B cell (primary cell): ENCODE measurements at regions not wholly inside any gene's neighbourhood (a gene's known extent, or its start where the extent isn't known, plus 50 kb on each side); places are given as distances from the start of the nearest gene placed in this dataset.

ENCODE experiments used
- ATAC-seq: fragments of 200-7000 bp; cut with Tn5 transposase; one replicate; pipeline ENCODE4 v1.10.0; 2021; ENCODE audit warnings: low read depth, mild to moderate bottlenecking, moderate number of reproducible peaks, moderate library complexity
- CTCF ChIA-PET: fragments of 350-600 bp; sonication (Branson Sonifier 250); formaldehyde crosslinking; loops from one replicate; lab custom pipeline; 2021; ENCODE audit warnings: antibody characterized with exemption, inconsistent platforms; lab: Charles Lee
- POLR2A ChIA-PET: fragments of 350-600 bp; sonication (Branson Sonifier 250); formaldehyde crosslinking; loops from one replicate; lab custom pipeline; 2021; ENCODE audit warnings: antibody characterized with exemption; lab: Charles Lee
- DNase-seq: peaks from one replicate; pipeline ENCODE4 v3.0.0; 2013
- H2AFZ ChIP-seq: 2 replicates; pipeline ENCODE4 v1.6.1; 2012; ENCODE audit warnings: mild to moderate bottlenecking, low read depth, low read length; ENCODE audit not compliant: insufficient read depth, poor library complexity, severe bottlenecking
- H3K27ac ChIP-seq, 2 donors: 1 replicate in 1 of 2; 2 replicates in 1 of 2; pipeline ENCODE4 v1.5.1; 2012 to 2013; ENCODE audit warnings: low read length in 2 of 2, mild to moderate bottlenecking in 2 of 2, moderate library complexity in 1 of 2
- H3K27me3 ChIP-seq, 4 experiments: fragments of 200-600 bp in 1 of 4; sonication (generic) in 1 of 4; replicated peaks in 1 of 4; 1 replicate in 2 of 4; 2 replicates in 2 of 4; pipeline versions ENCODE4 v1.6.1 to v1.7.0; 2013 to 2016; ENCODE audit warnings: low read length in 3 of 4, mild to moderate bottlenecking in 2 of 4, mixed read lengths in 1 of 4, moderate library complexity in 1 of 4; ENCODE audit not compliant: insufficient read depth in 4 of 4, control insufficient read depth in 3 of 4; ENCODE audit errors: control extremely low read depth in 1 of 4
- H3K36me3 ChIP-seq, 2 experiments: replicated peaks in 1 of 2; 1 replicate in 1 of 2; 2 replicates in 1 of 2; pipeline versions ENCODE4 v1.6.1 to v1.7.1; 2013; ENCODE audit warnings: low read length in 1 of 2; ENCODE audit not compliant: insufficient read depth in 2 of 2, control insufficient read depth in 1 of 2; ENCODE audit errors: control extremely low read depth in 1 of 2, extremely low read depth in 1 of 2
- H3K4me1 ChIP-seq, 2 donors: fragments of 200-600 bp in 1 of 2; sonication (generic) in 1 of 2; 1 replicate in 1 of 2; 2 replicates in 1 of 2; pipeline versions ENCODE4 v1.5.1 to v1.6.1; 2013 to 2017; ENCODE audit warnings: low read length in 2 of 2; ENCODE audit not compliant: control insufficient read depth in 2 of 2, insufficient read depth in 2 of 2
- H3K4me2 ChIP-seq: replicated peaks from 2 replicates; pipeline ENCODE3; 2012; ENCODE audit warnings: mild to moderate bottlenecking, low read depth, low read length; ENCODE audit not compliant: poor library complexity, severe bottlenecking
- H3K4me3 ChIP-seq, 5 experiments: fragments of 200-600 bp in 1 of 5; sonication (generic) in 1 of 5; 1 replicate in 3 of 5; 2 replicates in 2 of 5; pipeline versions ENCODE4 v1.5.1 to v1.7.0; 2011 to 2016; ENCODE audit warnings: low read length in 4 of 5, mild to moderate bottlenecking in 4 of 5, low read depth in 2 of 5, control low read depth in 1 of 5, moderate library complexity in 1 of 5; ENCODE audit not compliant: insufficient read depth in 1 of 5; ENCODE audit errors: control extremely low read depth in 1 of 5, extremely low read depth in 1 of 5
- H3K79me2 ChIP-seq: fragments of 200-600 bp; sonication (generic); one replicate; pipeline ENCODE4 v1.6.0; 2016; ENCODE audit warnings: low read length; ENCODE audit not compliant: control insufficient read depth, insufficient read depth
- H3K9ac ChIP-seq: fragments of 200-600 bp; sonication (generic); 2 replicates; pipeline ENCODE4 v1.6.1; 2017; ENCODE audit warnings: mild to moderate bottlenecking, low read length, moderate library complexity
- H3K9me3 ChIP-seq, 3 donors: one replicate each; pipeline versions ENCODE4 v1.6.1 to v1.7.1; 2013; ENCODE audit warnings: low read length in 2 of 3; ENCODE audit not compliant: control insufficient read depth in 2 of 3, insufficient read depth in 1 of 3; ENCODE audit errors: control extremely low read depth in 1 of 3
- H4K20me1 ChIP-seq: 2 replicates; pipeline ENCODE4 v1.6.0; 2012; ENCODE audit warnings: mild to moderate bottlenecking, low read length; ENCODE audit not compliant: insufficient read depth, control insufficient read depth, poor library complexity, severe bottlenecking
- H3K27ac Mint-ChIP-seq: one replicate; pipeline ENCODE4 v1.8.0; 2021; ENCODE audit warnings: mixed read lengths
- H3K27me3 Mint-ChIP-seq: one replicate; pipeline ENCODE4 v1.8.0; 2021; ENCODE audit warnings: mixed read lengths
- H3K4me1 Mint-ChIP-seq: one replicate; pipeline ENCODE4 v1.8.0; 2021; ENCODE audit warnings: mixed read lengths
- H3K4me3 Mint-ChIP-seq: one replicate; pipeline ENCODE4 v1.8.0; 2021; ENCODE audit warnings: mixed read lengths
- H3K9me3 Mint-ChIP-seq: one replicate; pipeline ENCODE4 v1.8.0; 2022; ENCODE audit warnings: mixed read lengths; ENCODE audit not compliant: insufficient read depth
- CTCF ChIP-seq: fragments of 200-600 bp; IDR thresholded peaks from one replicate; pipeline ENCODE4 v1.8.0; 2022; ENCODE audit warnings: antibody characterized with exemption, mild to moderate bottlenecking
- EZH2 ChIP-seq: IDR thresholded peaks from 2 replicates; pipeline ENCODE4 v1.6.1; 2012; ENCODE audit warnings: borderline replicate concordance, low read depth, mild to moderate bottlenecking, moderate library complexity, low read length; ENCODE audit not compliant: insufficient read depth, poor library complexity, severe bottlenecking
- WGBS: methylation state at CpG from one replicate; pipeline ENCODE4 v1.1.5; 2013; ENCODE audit warnings: missing lambda C conversion rate; ENCODE audit not compliant: insufficient coverage; 5-methylcytosine and 5-hydroxymethylcytosine counted together
- intact Hi-C: fragments of 100-400 bp; cut with micrococcal nuclease; formaldehyde crosslinking; loops from one replicate; pipeline ENCODE4 v1.10.0; 2022

- no peak for ATAC-seq
- peaks cover 2% of the 10 kb centered on the region for H3K9me3 Mint-ChIP-seq
- WGBS: no CpG with 5 or more reads among the region's 6 CpGs
These were observed 349.1 kb downstream of the PCDH10 start for GRCh38 chr4:133498149-133498548.

GRCh38 chr4:133493776-133494175 is 344.7 kb downstream of the PCDH10 start:
- DNase-seq (no peak), ATAC-seq (no peak)
- Histone ChIP-seq H3K9ac (no peak overlapping the region), H2AFZ (no peak overlapping the region), H4K20me1 (no peaks in the 10 kb centered on the region), H3K9me3 (no peaks in the 10 kb centered on the region), H3K4me3 (no peak overlapping the region), H3K36me3 (no peaks in the 10 kb centered on the region), H3K79me2 (no peaks in the 10 kb centered on the region), H3K4me1 (no peaks in the 10 kb centered on the region), H3K27me3 (no peaks in the 10 kb centered on the region), H3K27ac (no peak overlapping the region), H3K4me2 (no peak overlapping the region)
- H3K4me3 Mint-ChIP-seq: no peak overlapping the region
- peaks cover 2% of the 10 kb centered on the region for H3K9me3 Mint-ChIP-seq
- no peaks in the 10 kb centered on the region for H3K27me3 Mint-ChIP-seq
- WGBS: no CpG with 5 or more reads among the region's 1 CpG
- ChIA-PET CTCF (no interaction called here), POLR2A (no interaction called here)
- no peak for TF ChIP-seq EZH2
- no peak for TF ChIP-seq CTCF
- H3K4me1 Mint-ChIP-seq: no peaks in the 10 kb centered on the region
- no peak overlapping the region for H3K27ac Mint-ChIP-seq
- intact Hi-C loops: no loop called here

More at GRCh38 chr4:133498149-133498548, 349.1 kb downstream of the PCDH10 start:
- H3K4me2 ChIP-seq: no peak overlapping the region
- Mint-ChIP-seq H3K4me1 (no peaks in the 10 kb centered on the region), H3K27me3 (no peaks in the 10 kb centered on the region), H3K4me3 (no peak overlapping the region), H3K27ac (no peak overlapping the region)
- no peaks in the 10 kb centered on the region for H3K4me1 ChIP-seq
- no peak overlapping the region for H3K4me3 ChIP-seq
- intact Hi-C loops: no loop called here
- TF ChIP-seq CTCF (no peak), EZH2 (no peak)
- H3K36me3 ChIP-seq: no peaks in the 10 kb centered on the region
- no peak overlapping the region for H3K27ac ChIP-seq
- CTCF ChIA-PET: no interaction called here
- H3K27me3 ChIP-seq: no peaks in the 10 kb centered on the region
- H4K20me1 ChIP-seq: no peaks in the 10 kb centered on the region
- no peaks in the 10 kb centered on the region for H3K9me3 ChIP-seq
- POLR2A ChIA-PET: no interaction called here
- H3K79me2 ChIP-seq: no peaks in the 10 kb centered on the region
- H3K9ac ChIP-seq: no peak overlapping the region
- H2AFZ ChIP-seq: no peak overlapping the region
- no peak for DNase-seq
